BLaER1 treated with 17β-estradiol and CSF1 and Interleukin-3, amounts not matched to agents 10 nM and 100 nM (cell line): ENCODE measurements at regions not wholly inside any gene's neighbourhood (a gene's known extent, or its start where the extent isn't known, plus 50 kb on each side); places are given as distances from the start of the nearest gene placed in this dataset.
"Not testable (repeated sequence)": the region's sequence is repeated elsewhere in the genome, so short reads cannot be mapped to it uniquely, and the experiment has no call there.

Experiments used
- H3K27ac ChIP-seq, 11 experiments: shearing (Covaris generic); formaldehyde crosslinking; 2 replicates each; pipeline ENCODE4 v1.8.1; 2022
- H3K27me3 ChIP-seq, 11 experiments: shearing (Covaris generic); formaldehyde crosslinking; 2 replicates each; pipeline ENCODE4 v1.8.1; 2022
- H3K36me3 ChIP-seq, 11 experiments: shearing (Covaris generic); formaldehyde crosslinking; 2 replicates each; pipeline ENCODE4 v1.8.1; 2022
- H3K4me1 ChIP-seq, 10 experiments: shearing (Covaris generic); formaldehyde crosslinking; 2 replicates each; pipeline ENCODE4 v1.8.1; 2022
- H3K4me2 ChIP-seq, 11 experiments: shearing (Covaris generic); formaldehyde crosslinking; 2 replicates each; pipeline ENCODE4 v1.8.1; 2022
- H3K4me3 ChIP-seq, 10 experiments: shearing (Covaris generic); formaldehyde crosslinking; 2 replicates each; pipeline ENCODE4 v1.8.1; 2022
- H3K9ac ChIP-seq, 11 experiments: shearing (Covaris generic); formaldehyde crosslinking; 2 replicates each; pipeline ENCODE4 v1.8.1; 2022
- H3K9me3 ChIP-seq, 11 experiments: shearing (Covaris generic); formaldehyde crosslinking; replicated peaks in 1 of 11; 2 replicates each; pipeline ENCODE4 v1.8.1; 2022
- H4K20me1 ChIP-seq, 11 experiments: shearing (Covaris generic); formaldehyde crosslinking; 2 replicates each; pipeline ENCODE4 v1.8.1; 2022
- Cebpa-rat ChIP-seq, 11 experiments: shearing (Covaris generic); IDR thresholded peaks; 2 replicates each; pipeline ENCODE4 v1.8.1; 2022

DNA sequence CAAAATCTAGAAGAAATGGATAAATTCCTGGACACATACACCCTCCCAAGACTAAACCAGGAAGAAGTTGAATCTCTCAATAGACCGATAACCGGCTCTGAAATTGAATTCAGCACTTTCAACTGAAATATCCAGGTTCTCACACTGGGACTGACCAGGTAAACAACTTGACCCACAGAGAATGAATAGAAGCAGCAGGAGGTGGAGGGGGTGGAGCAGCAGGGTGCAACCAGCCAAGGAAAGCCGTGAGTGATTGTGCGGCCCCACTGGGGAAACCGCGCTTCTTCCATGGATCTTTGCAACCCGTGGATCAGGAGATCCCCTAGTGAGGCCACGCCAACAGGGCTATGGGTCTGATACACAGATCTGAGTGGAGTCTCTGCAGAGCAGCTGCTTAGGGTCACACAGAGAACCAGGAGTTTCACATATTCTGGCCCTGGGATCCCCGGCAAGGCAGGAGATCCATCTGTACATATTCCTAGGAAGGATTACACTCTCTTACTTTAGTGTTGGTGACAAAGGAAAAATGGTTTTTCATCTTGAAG, 181.5 kb downstream of the SLCO4C1 start:
- no peak for TF ChIP-seq Cebpa-rat (IDR thresholded peaks at IDR 0.05)
- H3K9ac ChIP-seq: no peak overlapping the region
- no peaks in the 10 kb centered on the region for H3K4me1 ChIP-seq
- no peaks in the 10 kb centered on the region for H4K20me1 ChIP-seq
- peaks cover 0 to 6% (median 0%) of the 10 kb centered on the region in 11 experiments; a peak in 3 of 22 replicates for H3K9me3 ChIP-seq
- no peak overlapping the region for H3K27ac ChIP-seq
- no peaks in the 10 kb centered on the region for H3K36me3 ChIP-seq
- no peaks in the 10 kb centered on the region for H3K27me3 ChIP-seq
- H3K4me2 ChIP-seq: no peak overlapping the region
- H3K4me3 ChIP-seq: no peak overlapping the region

- peaks cover 0 to 6% (median 0%) of the 10 kb centered on the region in 11 experiments; a peak in 3 of 22 replicates for H3K9me3 ChIP-seq
- TF ChIP-seq Cebpa-rat (IDR thresholded peaks at IDR 0.05): no peak
- no peak overlapping the region for H3K4me3 ChIP-seq
These were observed 188.2 kb downstream of the SLCO4C1 start for GRCh38 chr5:102107865-102108264.

GRCh38 chr5:102106599-102106998, 189.5 kb downstream of the SLCO4C1 start:
- no peak overlapping the region for H3K4me3 ChIP-seq
- H3K4me1 ChIP-seq: peaks cover 0 to 20% (median 5%) of the 10 kb centered on the region in 10 experiments; a peak in 10 of 20 replicates
- peaks cover 0 to 4% (median 0%) of the 10 kb centered on the region in 11 experiments; a peak in 3 of 22 replicates for H3K9me3 ChIP-seq
- no peak overlapping the region for H3K27ac ChIP-seq
- no peak overlapping the region for H3K4me2 ChIP-seq
- TF ChIP-seq Cebpa-rat (IDR thresholded peaks at IDR 0.05): no peak
- H4K20me1 ChIP-seq: no peaks in the 10 kb centered on the region
- no peaks in the 10 kb centered on the region for H3K36me3 ChIP-seq
- no peak overlapping the region for H3K9ac ChIP-seq
- H3K27me3 ChIP-seq: no peaks in the 10 kb centered on the region

More at GRCh38 chr5:102107865-102108264, 188.2 kb downstream of the SLCO4C1 start:
- Histone ChIP-seq H3K4me1 (peaks cover 0 to 20% (median 5%) of the 10 kb centered on the region in 10 experiments; a peak in 10 of 20 replicates), H4K20me1 (no peaks in the 10 kb centered on the region), H3K36me3 (no peaks in the 10 kb centered on the region), H3K4me2 (no peak overlapping the region), H3K27ac (no peak overlapping the region), H3K9ac (no peak overlapping the region), H3K27me3 (no peaks in the 10 kb centered on the region)

- H4K20me1 ChIP-seq: no peaks in the 10 kb centered on the region
- H3K9me3 ChIP-seq: peaks cover 0 to 10% (median 0%) of the 10 kb centered on the region in 11 experiments; a peak in 5 of 22 replicates
- H3K4me2 ChIP-seq: no peak overlapping the region
- H3K36me3 ChIP-seq: no peaks in the 10 kb centered on the region
- peaks cover 0 to 17% (median 5%) of the 10 kb centered on the region in 10 experiments; a peak in 10 of 20 replicates for H3K4me1 ChIP-seq
- no peak for TF ChIP-seq Cebpa-rat (IDR thresholded peaks at IDR 0.05)
- no peaks in the 10 kb centered on the region for H3K27me3 ChIP-seq
- H3K4me3 ChIP-seq: no peak overlapping the region
- no peak overlapping the region for H3K27ac ChIP-seq
- no peak overlapping the region for H3K9ac ChIP-seq
These were observed 196.2 kb downstream of the SLCO4C1 start for GRCh38 chr5:102099766-102100331.

- not testable (repeated sequence) for H4K20me1 ChIP-seq, H3K27me3 ChIP-seq, H3K9ac ChIP-seq, H3K4me2 ChIP-seq, H3K27ac ChIP-seq, H3K4me1 ChIP-seq, H3K4me3 ChIP-seq, H3K36me3 ChIP-seq, H3K9me3 ChIP-seq
These were observed 197.0 kb downstream of the SLCO4C1 start for GRCh38 chr5:102099083-102099482.

DNA sequence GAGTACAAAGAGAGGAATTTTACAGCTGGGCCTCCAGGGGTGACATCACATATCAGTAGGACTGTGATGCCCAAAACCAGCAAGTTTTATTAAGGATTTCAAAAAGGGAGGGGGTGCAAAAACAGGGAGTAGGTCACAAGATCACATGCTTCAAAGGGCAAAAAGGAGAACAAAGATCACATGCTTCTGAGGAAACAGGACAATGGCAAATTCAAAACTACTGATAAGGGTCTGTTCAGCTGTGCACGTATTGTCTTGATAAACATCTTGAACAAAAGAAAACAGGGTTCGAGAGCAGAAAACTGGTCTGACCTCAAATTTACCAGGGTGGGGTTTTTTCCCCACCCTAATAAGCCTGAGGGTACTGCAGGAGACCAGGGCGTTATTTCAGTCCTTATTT, 197.5 kb downstream of the SLCO4C1 start:
- H3K4me2 ChIP-seq, H3K36me3 ChIP-seq, H3K4me3 ChIP-seq, H4K20me1 ChIP-seq, H3K4me1 ChIP-seq, H3K9ac ChIP-seq, H3K27ac ChIP-seq, H3K27me3 ChIP-seq: not testable (repeated sequence)
- H3K9me3 ChIP-seq: peaks cover 0 to 10% (median 0%) of the 10 kb centered on the region in 11 experiments; a peak in 6 of 22 replicates

GRCh38 chr5:102090770-102091169, 205.3 kb downstream of the SLCO4C1 start:
- Histone ChIP-seq H3K9me3 (peaks cover 11 to 17% (median 14%) of the 10 kb centered on the region in 11 experiments; a peak in 20 of 22 replicates), H3K36me3 (no peaks in the 10 kb centered on the region), H3K4me3 (no peak overlapping the region), H3K4me2 (no peak overlapping the region), H3K27me3 (no peaks in the 10 kb centered on the region), H3K9ac (no peak overlapping the region), H4K20me1 (no peaks in the 10 kb centered on the region), H3K4me1 (no peaks in the 10 kb centered on the region), H3K27ac (no peak overlapping the region)
- no peak for TF ChIP-seq Cebpa-rat (IDR thresholded peaks at IDR 0.05)

DNA sequence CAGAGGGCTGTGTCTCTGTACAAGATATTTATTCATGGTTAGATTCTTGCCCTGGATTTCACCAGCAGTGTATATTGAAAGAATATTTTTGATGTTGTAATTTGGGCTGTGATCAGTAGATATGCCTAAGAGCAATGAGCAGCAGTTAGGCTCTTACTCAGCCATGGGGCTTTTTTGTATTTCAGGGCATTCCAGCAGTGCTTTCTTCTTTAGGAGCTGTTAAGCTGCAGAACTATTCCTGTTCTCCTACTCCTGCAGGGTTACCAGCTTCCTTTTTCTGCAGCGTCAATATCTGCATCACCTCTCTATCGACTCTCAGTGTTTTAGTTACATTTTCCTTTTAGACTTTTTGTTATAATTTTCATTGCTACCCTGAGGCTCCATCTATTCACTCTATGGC, 206.2 kb downstream of the SLCO4C1 start:
- Histone ChIP-seq H3K4me1 (no peaks in the 10 kb centered on the region), H3K36me3 (no peaks in the 10 kb centered on the region), H3K9ac (no peak overlapping the region), H4K20me1 (no peaks in the 10 kb centered on the region), H3K27me3 (no peaks in the 10 kb centered on the region), H3K9me3 (peaks cover 11 to 17% (median 14%) of the 10 kb centered on the region in 11 experiments; a peak in 20 of 22 replicates), H3K4me2 (no peak overlapping the region), H3K27ac (no peak overlapping the region), H3K4me3 (no peak overlapping the region)
- TF ChIP-seq Cebpa-rat (IDR thresholded peaks at IDR 0.05): no peak

GRCh38 chr5:102087906-102088305, 208.2 kb downstream of the SLCO4C1 start:
- Histone ChIP-seq H3K4me2 (no peak overlapping the region), H3K27me3 (no peaks in the 10 kb centered on the region), H3K4me1 (no peaks in the 10 kb centered on the region), H4K20me1 (no peaks in the 10 kb centered on the region), H3K9me3 (peaks cover 6 to 12% (median 9%) of the 10 kb centered on the region in 11 experiments; a peak in 19 of 22 replicates), H3K9ac (no peak overlapping the region), H3K36me3 (no peaks in the 10 kb centered on the region), H3K4me3 (no peak overlapping the region), H3K27ac (no peak overlapping the region)
- TF ChIP-seq Cebpa-rat (IDR thresholded peaks at IDR 0.05): no peak

- Histone ChIP-seq H3K4me1 (no peaks in the 10 kb centered on the region), H3K27me3 (no peaks in the 10 kb centered on the region), H3K4me2 (no peak overlapping the region), H3K9me3 (peaks cover 0 to 17% (median 0%) of the 10 kb centered on the region in 11 experiments; a peak in 3 of 22 replicates), H3K9ac (no peak overlapping the region), H3K4me3 (no peak overlapping the region), H4K20me1 (no peaks in the 10 kb centered on the region), H3K36me3 (no peaks in the 10 kb centered on the region), H3K27ac (no peak overlapping the region)
- no peak for TF ChIP-seq Cebpa-rat (IDR thresholded peaks at IDR 0.05)
These were observed 215.8 kb downstream of the SLCO4C1 start for GRCh38 chr5:102080288-102080687.
